ENCODE measurements at regions not wholly inside any gene's neighbourhood (a gene's known extent, or its start where the extent isn't known, plus 50 kb on each side); places are given as distances from the start of the nearest gene placed in this dataset.

- Histone ChIP-seq H3K27me3 (ENCODE audit: control insufficient read depth, insufficient read depth, low read length) (no peaks in the 10 kb centered on the region), H3K4me3 (ENCODE audit: low read length) (no peak overlapping the region), H3K27ac (ENCODE audit: low read length) (no peak overlapping the region), H3K36me3 (ENCODE audit: control insufficient read depth, insufficient read depth, low read length) (no peaks in the 10 kb centered on the region), H3K9me3 (ENCODE audit: control insufficient read depth, insufficient read depth, low read length) (no peaks in the 10 kb centered on the region), H3K4me1 (ENCODE audit: control insufficient read depth, insufficient read depth, low read length) (no peaks in the 10 kb centered on the region)
- DNase-seq (no peak), ATAC-seq (no peak)
- intact Hi-C loops (cut with micrococcal nuclease): no loop called here
- no peak for TF ChIP-seq CTCF (IDR thresholded peaks at IDR 0.05)
- peaks cover 0 to 2% of the 10 kb centered on the region in 2 donors for H3K27me3 Mint-ChIP-seq (ENCODE audit: low read depth in 2 of 2)
- no peak overlapping the region for H3K27ac Mint-ChIP-seq
- no peak overlapping the region for H3K4me3 Mint-ChIP-seq
- H3K36me3 Mint-ChIP-seq: no peaks in the 10 kb centered on the region
- H3K4me1 Mint-ChIP-seq: no peaks in the 10 kb centered on the region
- H3K9me3 Mint-ChIP-seq: peaks cover 0 to 2% of the 10 kb centered on the region in 2 donors
Observed at GRCh38 chr4:163595580-163595979, 101.1 kb downstream of the TMA16 start.

GRCh38 chr4:163598028-163598427 lies 103.5 kb downstream of the TMA16 start:
- no peak overlapping the region for H3K27ac Mint-ChIP-seq
- H3K4me3 Mint-ChIP-seq: no peak overlapping the region

GRCh38 chr4:163598489-163598888 lies 104.0 kb downstream of the TMA16 start:
- no peaks in the 10 kb centered on the region for H3K36me3 Mint-ChIP-seq
- Histone ChIP-seq H3K27me3 (ENCODE audit: control insufficient read depth, insufficient read depth, low read length) (no peaks in the 10 kb centered on the region), H3K9me3 (ENCODE audit: control insufficient read depth, insufficient read depth, low read length) (no peaks in the 10 kb centered on the region), H3K36me3 (ENCODE audit: control insufficient read depth, insufficient read depth, low read length) (no peaks in the 10 kb centered on the region), H3K4me3 (ENCODE audit: low read length) (no peak overlapping the region), H3K4me1 (ENCODE audit: control insufficient read depth, insufficient read depth, low read length) (no peaks in the 10 kb centered on the region), H3K27ac (ENCODE audit: low read length) (no peak overlapping the region)
- H3K9me3 Mint-ChIP-seq: peaks cover 0 to 2% of the 10 kb centered on the region in 2 donors
- H3K27ac Mint-ChIP-seq: no peak overlapping the region
- no peak for ATAC-seq
- H3K27me3 Mint-ChIP-seq (ENCODE audit: low read depth in 2 of 2): peaks cover 0 to 2% of the 10 kb centered on the region in 2 donors
- DNase-seq: no peak
- no peaks in the 10 kb centered on the region for H3K4me1 Mint-ChIP-seq
- no peak for TF ChIP-seq CTCF (IDR thresholded peaks at IDR 0.05)
- H3K4me3 Mint-ChIP-seq: no peak overlapping the region
- intact Hi-C loops (cut with micrococcal nuclease): no loop called here
- WGBS (ENCODE audit: insufficient coverage): 82% methylated on average over 1 of the region's 2 CpGs

More at GRCh38 chr4:163598028-163598427, 103.5 kb downstream of the TMA16 start:
- no peaks in the 10 kb centered on the region for H3K36me3 Mint-ChIP-seq
- no peak overlapping the region for H3K4me3 ChIP-seq (ENCODE audit: low read length)
- H3K9me3 Mint-ChIP-seq: peaks cover 0 to 2% of the 10 kb centered on the region in 2 donors
- no peak for TF ChIP-seq CTCF (IDR thresholded peaks at IDR 0.05)
- intact Hi-C loops (cut with micrococcal nuclease): no loop called here
- no peaks in the 10 kb centered on the region for H3K36me3 ChIP-seq (ENCODE audit: control insufficient read depth, insufficient read depth, low read length)
- ATAC-seq: no peak
- H3K27ac ChIP-seq (ENCODE audit: low read length): no peak overlapping the region
- no peaks in the 10 kb centered on the region for H3K27me3 ChIP-seq (ENCODE audit: control insufficient read depth, insufficient read depth, low read length)
- no peaks in the 10 kb centered on the region for H3K4me1 Mint-ChIP-seq
- no peak for DNase-seq
- no peaks in the 10 kb centered on the region for H3K9me3 ChIP-seq (ENCODE audit: control insufficient read depth, insufficient read depth, low read length)
- WGBS (ENCODE audit: insufficient coverage): 81% methylated on average over 4 of the region's 4 CpGs
- no peaks in the 10 kb centered on the region for H3K4me1 ChIP-seq (ENCODE audit: control insufficient read depth, insufficient read depth, low read length)
- H3K27me3 Mint-ChIP-seq (ENCODE audit: low read depth in 2 of 2): peaks cover 0 to 2% of the 10 kb centered on the region in 2 donors

GRCh38 chr4:163600727-163601126 lies 106.2 kb downstream of the TMA16 start:
- intact Hi-C loops (cut with micrococcal nuclease): no loop called here
- H3K4me1 Mint-ChIP-seq: no peaks in the 10 kb centered on the region
- H3K27me3 ChIP-seq (ENCODE audit: control insufficient read depth, insufficient read depth, low read length): no peaks in the 10 kb centered on the region

More at GRCh38 chr4:163600727-163601126, 106.2 kb downstream of the TMA16 start:
- H3K4me1 ChIP-seq (ENCODE audit: control insufficient read depth, insufficient read depth, low read length): no peaks in the 10 kb centered on the region
- WGBS (ENCODE audit: insufficient coverage): 13% methylated on average over 4 of the region's 6 CpGs
- no peak overlapping the region for H3K4me3 ChIP-seq (ENCODE audit: low read length)
- TF ChIP-seq CTCF (IDR thresholded peaks at IDR 0.05): no peak
- no peak for DNase-seq
- H3K9me3 ChIP-seq (ENCODE audit: control insufficient read depth, insufficient read depth, low read length): no peaks in the 10 kb centered on the region
- H3K36me3 ChIP-seq (ENCODE audit: control insufficient read depth, insufficient read depth, low read length): no peaks in the 10 kb centered on the region
- no peak overlapping the region for H3K27ac ChIP-seq (ENCODE audit: low read length)
- H3K27ac Mint-ChIP-seq: no peak overlapping the region
- H3K27me3 Mint-ChIP-seq (ENCODE audit: low read depth in 2 of 2): peaks cover 0 to 5% of the 10 kb centered on the region in 2 donors
- H3K9me3 Mint-ChIP-seq: peaks cover 0 to 5% of the 10 kb centered on the region in 2 donors
- no peaks in the 10 kb centered on the region for H3K36me3 Mint-ChIP-seq
- no peak for ATAC-seq
- H3K4me3 Mint-ChIP-seq: no peak overlapping the region

Data from natural killer cell (primary cell).